Keratinocyte (primary cell): ENCODE measurements at regions not wholly inside any gene's neighbourhood (a gene's known extent, or its start where the extent isn't known, plus 50 kb on each side); places are given as distances from the start of the nearest gene placed in this dataset.

Experiments
- CTCF ChIP-seq, 3 experiments: IDR thresholded peaks in 1 of 3; conservative IDR thresholded peaks in 1 of 3; optimal IDR thresholded peaks in 1 of 3; 2 replicates in 2 of 3; 3 replicates in 1 of 3; pipeline versions ENCODE3 to v1.5.1; 2011; ENCODE audit warnings: low read length in 3 of 3, mild to moderate bottlenecking in 3 of 3, moderate library complexity in 2 of 3, control low read depth in 1 of 3, inconsistent platforms in 1 of 3; ENCODE audit not compliant: insufficient read depth in 2 of 3; ENCODE audit errors: extremely low read depth in 1 of 3
- EZH2 ChIP-seq: IDR thresholded peaks from one replicate; pipeline ENCODE4 v1.6.1; 2012; ENCODE audit warnings: inconsistent platforms, mild to moderate bottlenecking, low read length, moderate library complexity

GRCh38 chr5:4653475-4653874, 486.7 kb upstream of the ADAMTS16 start:
- TF ChIP-seq CTCF (optimal IDR thresholded peaks at IDR 0.05 in 1 of 3, IDR thresholded peaks at IDR 0.05 in 1 of 3, conservative IDR thresholded peaks at IDR 0.05 in 1 of 3; ENCODE audit: extremely low read depth in 1 of 3, insufficient read depth in 2 of 3, low read length in 3 of 3) (no peak), EZH2 (no peak)
